ENCODE measurements at regions not wholly inside any gene's neighbourhood (a gene's known extent, or its start where the extent isn't known, plus 50 kb on each side); places are given as distances from the start of the nearest gene placed in this dataset.

- POLR2A ChIA-PET (ENCODE audit: unreplicated experiment), result no interaction called here
- H3K36me3 ChIP-seq (ENCODE audit: control insufficient read depth, insufficient read depth, low read length), result no peaks in the 10 kb centered on the region
These were observed 342.2 kb downstream of the ATP23 start for GRCh38 chr12:58283553-58283952.

More at GRCh38 chr12:58283553-58283952, 342.2 kb downstream of the ATP23 start:
- Histone ChIP-seq H2AFZ (replicated peaks; ENCODE audit: low read length, poor library complexity) (no peak overlapping the region), H4K20me1 (ENCODE audit: insufficient read depth, low read length) (no peaks in the 10 kb centered on the region), H3K18ac (ENCODE audit: low read depth, low read length) (no peak overlapping the region), H2AK9ac (replicated peaks; ENCODE audit: low read depth, low read length, poor library complexity) (no peak overlapping the region), H3K27me3 (ENCODE audit: control insufficient read depth, insufficient read depth, low read length) (no peaks in the 10 kb centered on the region), H3K79me1 (ENCODE audit: low read depth in 1 of 2, low read length in 2 of 2) (no peaks in the 10 kb centered on the region), H4K5ac (ENCODE audit: low read depth, low read length) (no peak overlapping the region), H4K8ac (ENCODE audit: low read depth in 2 of 2, low read length in 2 of 2) (no peak overlapping the region), H2AK5ac (ENCODE audit: low read depth, low read length) (no peak overlapping the region), H3K4ac (ENCODE audit: low read depth, low read length) (no peak overlapping the region), H3K9me3 (ENCODE audit: control insufficient read depth, insufficient read depth, low read length) (peaks cover 2% of the 10 kb centered on the region; the same call in 1 of the 2 replicates), H2BK20ac (ENCODE audit: low read depth, low read length) (no peak overlapping the region), H3K4me2 (ENCODE audit: low read depth, low read length) (no peak overlapping the region), H3K9me1 (ENCODE audit: insufficient read depth, low read length) (no peaks in the 10 kb centered on the region), H3K4me1 (ENCODE audit: control insufficient read depth, insufficient read depth, low read length) (no peaks in the 10 kb centered on the region), H3K4me3 (ENCODE audit: insufficient read depth, low read depth, low read length) (no peak overlapping the region), H3K9ac (ENCODE audit: low read depth, low read length) (no peak overlapping the region), H3K14ac (replicated peaks; ENCODE audit: low read depth, low read length) (no peak overlapping the region), H2BK5ac (ENCODE audit: low read depth, low read length, poor library complexity, severe bottlenecking) (no peak overlapping the region), H3K27ac (ENCODE audit: insufficient read depth, low read length) (no peak overlapping the region), H4K91ac (ENCODE audit: insufficient read depth, low read depth, low read length) (no peak overlapping the region), H2BK120ac (ENCODE audit: low read depth, low read length) (no peak overlapping the region), H3K56ac (ENCODE audit: extremely low read depth, insufficient read depth, low read length) (no peak overlapping the region), H3K23ac (ENCODE audit: low read depth, low read length) (no peak overlapping the region), H2BK15ac (ENCODE audit: low read depth, low read length) (no peak overlapping the region)
- intact Hi-C loops (cut with micrococcal nuclease), result no loop called here
- dilution Hi-C loops (cut with HindIII; ENCODE audit: low sequenced_read_pairs, unreplicated experiment), result no loop called here
- ATAC-seq (ENCODE audit: low read depth), result no peak
- in situ Hi-C loops (cut with MboI; ENCODE audit: low sequenced_read_pairs), result no loop called here
- no CpG with 5 or more reads among the region's 1 CpG for WGBS, 2 experiments (ENCODE audit: extremely low coverage in 2 of 2, insufficient read length in 1 of 2)
- no TSS peak for BruUV-seq (replicated peaks)
- CTCF ChIA-PET, result no interaction called here
- TF ChIP-seq RFX5 (IDR thresholded peaks at IDR 0.05; ENCODE audit: low read depth, low read length), result no peak
- DNase-seq, result no peak
